Dedifferentiated amniotic fluid mesenchymal stem cell (primary cell): ENCODE measurements at regions not wholly inside any gene's neighbourhood (a gene's known extent, or its start where the extent isn't known, plus 50 kb on each side); places are given as distances from the start of the nearest gene placed in this dataset.

Experiments used
- DNase-seq: peaks from one replicate; pipeline ENCODE4 v3.0.0-alpha.2; 2016; ENCODE audit errors: extremely low spot score

GRCh38 chr20:24777746-24778145 is 171.3 kb upstream of the CST7 start:
- no peak for DNase-seq

GRCh38 chr20:24778585-24779031 is 170.5 kb upstream of the CST7 start:
- DNase-seq: no peak

- no peak for DNase-seq
These were observed 169.9 kb upstream of the CST7 start for GRCh38 chr20:24779131-24779530.

GRCh38 chr20:24779946-24780345 is 169.1 kb upstream of the CST7 start:
- no peak for DNase-seq

GRCh38 chr20:24780674-24781417 is 168.2 kb upstream of the CST7 start:
- no peak for DNase-seq

- DNase-seq: no peak
These were observed 167.6 kb upstream of the CST7 start for GRCh38 chr20:24781418-24781980.

- no peak for DNase-seq
These were observed 166.8 kb upstream of the CST7 start for GRCh38 chr20:24782301-24782700.

GRCh38 chr20:24782801-24783630 is 166.1 kb upstream of the CST7 start:
- DNase-seq: no peak

- no peak for DNase-seq
These were observed 165.2 kb upstream of the CST7 start for GRCh38 chr20:24783631-24784492.

- no peak for DNase-seq
These were observed 164.5 kb upstream of the CST7 start for GRCh38 chr20:24784607-24785006.

- peak; percentile 41 for DNase-seq
These were observed 163.6 kb upstream of the CST7 start for GRCh38 chr20:24785141-24786110.

- DNase-seq: no peak
These were observed 163.0 kb upstream of the CST7 start for GRCh38 chr20:24786111-24786495.

- DNase-seq: no peak
These were observed 162.4 kb upstream of the CST7 start for GRCh38 chr20:24786646-24787045.

GRCh38 chr20:24787071-24787470 is 162.0 kb upstream of the CST7 start:
- no peak for DNase-seq

GRCh38 chr20:24787621-24788020 is 161.4 kb upstream of the CST7 start:
- no peak for DNase-seq

GRCh38 chr20:24789877-24790276 is 159.2 kb upstream of the CST7 start:
- DNase-seq: no peak

GRCh38 chr20:24790746-24791283 is 158.3 kb upstream of the CST7 start:
- DNase-seq: no peak

- DNase-seq: no peak
These were observed 157.1 kb upstream of the CST7 start for GRCh38 chr20:24791953-24792352.

- DNase-seq: no peak
These were observed 156.2 kb upstream of the CST7 start for GRCh38 chr20:24792641-24793495.
